OCI-LY3 (cell line): ENCODE measurements at regions not wholly inside any gene's neighbourhood (a gene's known extent, or its start where the extent isn't known, plus 50 kb on each side); places are given as distances from the start of the nearest gene placed in this dataset.

Source experiments
- EZH2phosphoT487 ChIP-seq: fragments of 200-600 bp; shearing (Covaris generic); IDR thresholded peaks from 2 replicates; pipeline ENCODE4 v1.6.1; 2018; ENCODE audit warnings: antibody characterized with exemption, mixed run types, low read depth
- TF ChIP-seq, protein P1 (sequence below): fragments of 200-600, 300-600 bp; sonication (generic); IDR thresholded peaks from 2 replicates; pipeline ENCODE4 v1.5.1; 2014; ENCODE audit warnings: antibody characterized with exemption, low read length, low read depth

DNA sequence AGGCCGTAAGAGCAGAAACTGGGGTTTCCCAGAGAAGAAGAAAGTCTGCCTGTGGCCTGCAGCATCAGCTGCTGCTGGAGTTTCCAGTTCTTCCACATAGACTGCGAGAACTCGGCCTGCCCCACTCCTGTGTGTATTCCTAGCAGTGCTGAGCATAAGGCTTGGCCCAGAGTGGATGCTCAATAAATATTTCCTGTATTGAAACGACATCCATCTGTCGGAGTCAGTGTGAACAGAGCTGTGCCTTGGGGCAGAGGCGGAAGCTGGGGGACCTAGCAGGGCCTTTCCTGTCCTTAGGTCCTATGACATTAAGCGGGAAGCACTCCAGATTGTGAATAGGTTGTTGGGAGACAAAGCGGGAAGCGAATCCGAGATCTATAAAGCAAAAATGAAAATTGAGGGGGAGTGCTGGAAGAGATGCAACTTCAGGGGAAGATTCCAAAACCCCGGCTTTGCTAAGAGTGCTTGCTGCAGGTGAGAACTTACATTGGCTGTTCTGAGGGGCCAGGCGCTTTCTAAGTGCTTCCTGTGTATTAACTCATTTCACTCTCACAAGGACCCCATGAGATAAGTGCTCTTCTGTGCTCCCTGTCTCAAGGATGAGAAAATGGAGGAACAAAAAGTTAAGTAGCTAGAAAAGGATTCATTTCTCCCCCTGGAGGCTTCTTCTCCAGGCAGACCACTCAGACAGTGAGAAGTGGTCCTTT lies 76.1 kb upstream of the CXCL14 start:
- TF ChIP-seq, protein P1, sequence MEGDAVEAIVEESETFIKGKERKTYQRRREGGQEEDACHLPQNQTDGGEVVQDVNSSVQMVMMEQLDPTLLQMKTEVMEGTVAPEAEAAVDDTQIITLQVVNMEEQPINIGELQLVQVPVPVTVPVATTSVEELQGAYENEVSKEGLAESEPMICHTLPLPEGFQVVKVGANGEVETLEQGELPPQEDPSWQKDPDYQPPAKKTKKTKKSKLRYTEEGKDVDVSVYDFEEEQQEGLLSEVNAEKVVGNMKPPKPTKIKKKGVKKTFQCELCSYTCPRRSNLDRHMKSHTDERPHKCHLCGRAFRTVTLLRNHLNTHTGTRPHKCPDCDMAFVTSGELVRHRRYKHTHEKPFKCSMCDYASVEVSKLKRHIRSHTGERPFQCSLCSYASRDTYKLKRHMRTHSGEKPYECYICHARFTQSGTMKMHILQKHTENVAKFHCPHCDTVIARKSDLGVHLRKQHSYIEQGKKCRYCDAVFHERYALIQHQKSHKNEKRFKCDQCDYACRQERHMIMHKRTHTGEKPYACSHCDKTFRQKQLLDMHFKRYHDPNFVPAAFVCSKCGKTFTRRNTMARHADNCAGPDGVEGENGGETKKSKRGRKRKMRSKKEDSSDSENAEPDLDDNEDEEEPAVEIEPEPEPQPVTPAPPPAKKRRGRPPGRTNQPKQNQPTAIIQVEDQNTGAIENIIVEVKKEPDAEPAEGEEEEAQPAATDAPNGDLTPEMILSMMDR = no peak
- TF ChIP-seq EZH2phosphoT487 = no peak
